ENCODE measurements at regions not wholly inside any gene's neighbourhood (a gene's known extent, or its start where the extent isn't known, plus 50 kb on each side); places are given as distances from the start of the nearest gene placed in this dataset.
A peak's percentile ranks its signal among the peaks of the same experiment; 100 is the strongest.

DNA sequence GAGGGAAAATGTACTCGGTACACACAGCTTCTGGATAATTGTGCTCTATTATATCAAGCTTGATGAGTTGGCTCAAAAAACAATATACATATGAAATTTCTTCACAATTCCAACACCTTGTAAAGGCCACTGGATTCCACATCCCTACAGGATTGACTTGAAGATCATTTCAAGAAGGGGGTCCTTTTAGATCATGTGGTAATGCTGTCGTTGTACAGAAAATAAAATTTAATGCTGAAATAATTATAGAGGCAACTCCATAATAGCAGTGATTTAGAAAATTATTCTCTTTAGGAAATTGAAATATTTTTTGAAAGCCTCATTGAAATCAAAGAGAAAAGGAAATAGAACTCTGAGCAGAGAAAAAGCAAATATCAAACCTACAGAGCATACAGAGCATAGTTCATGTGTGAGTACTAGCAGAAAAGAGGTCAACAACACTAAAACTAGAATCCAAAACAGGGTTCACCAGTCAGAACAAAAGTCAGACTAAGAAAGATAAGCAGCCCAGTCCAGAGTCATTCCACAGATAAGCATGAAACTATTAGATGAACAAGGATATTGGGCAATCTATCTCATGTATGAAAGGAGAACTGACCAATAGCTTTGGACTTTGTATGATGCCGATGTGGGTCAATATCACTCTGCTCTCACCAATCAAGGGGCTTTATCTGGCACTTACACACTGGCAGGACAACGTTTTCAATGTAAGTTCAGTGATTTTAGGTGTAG, 79.5 kb upstream of the PALMD start (continued):
- TF ChIP-seq ZHX1 (CRISPR knock-in tag; IDR thresholded peaks at IDR 0.05; ENCODE audit: low read depth), result no peak
- TF ChIP-seq HOMEZ (CRISPR knock-in tag; IDR thresholded peaks at IDR 0.05; ENCODE audit: low read depth), result peak; percentile 99
- no peak; the same call in 1 of the 2 replicates for TF ChIP-seq YEATS2 (CRISPR knock-in tag; IDR thresholded peaks at IDR 0.05; ENCODE audit: borderline replicate concordance)
- no peak for TF ChIP-seq ZNF569 (CRISPR knock-in tag; IDR thresholded peaks at IDR 0.05; ENCODE audit: borderline replicate concordance)
- TF ChIP-seq SYNCRIP (IDR thresholded peaks at IDR 0.05; ENCODE audit: insufficient read depth, low read depth, low read length), result no peak
- no peak for TF ChIP-seq ZNF777 (CRISPR knock-in tag; IDR thresholded peaks at IDR 0.05)
- TF ChIP-seq, protein P1, sequence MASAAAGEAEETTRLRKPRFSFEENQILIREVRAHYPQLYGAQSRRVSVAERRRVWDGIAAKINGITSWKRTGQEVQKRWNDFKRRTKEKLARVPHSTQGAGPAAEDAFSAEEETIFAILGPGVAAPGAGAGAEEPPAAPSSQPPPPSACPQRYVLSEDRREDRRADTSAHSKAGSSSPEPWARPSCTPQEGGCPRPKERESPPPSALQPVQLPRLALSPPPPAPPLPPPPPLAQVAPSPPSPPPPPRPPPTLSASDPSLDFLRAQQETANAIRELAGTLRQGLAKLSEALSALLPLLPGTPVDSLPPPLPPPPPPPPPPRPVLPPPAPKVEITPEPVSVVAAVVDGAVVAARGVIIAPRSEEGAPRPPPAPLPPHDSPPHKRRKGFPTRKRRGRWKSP (CRISPR knock-in tag; IDR thresholded peaks at IDR 0.05), result no peak; the same call in 1 of the 2 replicates
- no peak for TF ChIP-seq HDAC6 (IDR thresholded peaks at IDR 0.05; ENCODE audit: low read depth, low read length)
- no peak for TF ChIP-seq ZNF136 (CRISPR knock-in tag; IDR thresholded peaks at IDR 0.05; ENCODE audit: low read depth)
- TF ChIP-seq ZNF850 (CRISPR knock-in tag; conservative IDR thresholded peaks at IDR 0.05), result no peak
- TF ChIP-seq, protein P2, sequence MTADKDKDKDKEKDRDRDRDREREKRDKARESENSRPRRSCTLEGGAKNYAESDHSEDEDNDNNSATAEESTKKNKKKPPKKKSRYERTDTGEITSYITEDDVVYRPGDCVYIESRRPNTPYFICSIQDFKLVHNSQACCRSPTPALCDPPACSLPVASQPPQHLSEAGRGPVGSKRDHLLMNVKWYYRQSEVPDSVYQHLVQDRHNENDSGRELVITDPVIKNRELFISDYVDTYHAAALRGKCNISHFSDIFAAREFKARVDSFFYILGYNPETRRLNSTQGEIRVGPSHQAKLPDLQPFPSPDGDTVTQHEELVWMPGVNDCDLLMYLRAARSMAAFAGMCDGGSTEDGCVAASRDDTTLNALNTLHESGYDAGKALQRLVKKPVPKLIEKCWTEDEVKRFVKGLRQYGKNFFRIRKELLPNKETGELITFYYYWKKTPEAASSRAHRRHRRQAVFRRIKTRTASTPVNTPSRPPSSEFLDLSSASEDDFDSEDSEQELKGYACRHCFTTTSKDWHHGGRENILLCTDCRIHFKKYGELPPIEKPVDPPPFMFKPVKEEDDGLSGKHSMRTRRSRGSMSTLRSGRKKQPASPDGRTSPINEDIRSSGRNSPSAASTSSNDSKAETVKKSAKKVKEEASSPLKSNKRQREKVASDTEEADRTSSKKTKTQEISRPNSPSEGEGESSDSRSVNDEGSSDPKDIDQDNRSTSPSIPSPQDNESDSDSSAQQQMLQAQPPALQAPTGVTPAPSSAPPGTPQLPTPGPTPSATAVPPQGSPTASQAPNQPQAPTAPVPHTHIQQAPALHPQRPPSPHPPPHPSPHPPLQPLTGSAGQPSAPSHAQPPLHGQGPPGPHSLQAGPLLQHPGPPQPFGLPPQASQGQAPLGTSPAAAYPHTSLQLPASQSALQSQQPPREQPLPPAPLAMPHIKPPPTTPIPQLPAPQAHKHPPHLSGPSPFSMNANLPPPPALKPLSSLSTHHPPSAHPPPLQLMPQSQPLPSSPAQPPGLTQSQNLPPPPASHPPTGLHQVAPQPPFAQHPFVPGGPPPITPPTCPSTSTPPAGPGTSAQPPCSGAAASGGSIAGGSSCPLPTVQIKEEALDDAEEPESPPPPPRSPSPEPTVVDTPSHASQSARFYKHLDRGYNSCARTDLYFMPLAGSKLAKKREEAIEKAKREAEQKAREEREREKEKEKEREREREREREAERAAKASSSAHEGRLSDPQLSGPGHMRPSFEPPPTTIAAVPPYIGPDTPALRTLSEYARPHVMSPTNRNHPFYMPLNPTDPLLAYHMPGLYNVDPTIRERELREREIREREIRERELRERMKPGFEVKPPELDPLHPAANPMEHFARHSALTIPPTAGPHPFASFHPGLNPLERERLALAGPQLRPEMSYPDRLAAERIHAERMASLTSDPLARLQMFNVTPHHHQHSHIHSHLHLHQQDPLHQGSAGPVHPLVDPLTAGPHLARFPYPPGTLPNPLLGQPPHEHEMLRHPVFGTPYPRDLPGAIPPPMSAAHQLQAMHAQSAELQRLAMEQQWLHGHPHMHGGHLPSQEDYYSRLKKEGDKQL (CRISPR knock-in tag; IDR thresholded peaks at IDR 0.05; ENCODE audit: low read depth), result peak; percentile 27; the same call in 1 of the 2 replicates
- no peak for TF ChIP-seq DMTF1 (CRISPR knock-in tag; IDR thresholded peaks at IDR 0.05)
- TF ChIP-seq ATM (IDR thresholded peaks at IDR 0.05; ENCODE audit: borderline replicate concordance), result no peak
- no peak for TF ChIP-seq TMF1 (CRISPR knock-in tag; IDR thresholded peaks at IDR 0.05; ENCODE audit: low read depth)
